Activated CD4-positive, alpha-beta T cell treated with anti-CD3 and anti-CD28 coated beads, Interleukin-2, Interleukin-4, amounts not matched to agents 100 ng/mL and 50 ng/mL, durations not matched to agents 16 hours and 8 hours (primary cell): ENCODE measurements at regions not wholly inside any gene's neighbourhood (a gene's known extent, or its start where the extent isn't known, plus 50 kb on each side); places are given as distances from the start of the nearest gene placed in this dataset.
"Not testable (repeated sequence)": the region's sequence is repeated elsewhere in the genome, so short reads cannot be mapped to it uniquely, and the experiment has no call there.

Experiments
- DNase-seq: peaks from one replicate; pipeline ENCODE4 v3.0.0-alpha.2; 2020; ENCODE audit warnings: low spot score

GRCh38 chr15:100767001-100767825 lies 112.4 kb upstream of the ALDH1A3 start:
- no peak for DNase-seq

GRCh38 chr15:100768501-100768931 lies 111.1 kb upstream of the ALDH1A3 start:
- DNase-seq, result no peak

DNA sequence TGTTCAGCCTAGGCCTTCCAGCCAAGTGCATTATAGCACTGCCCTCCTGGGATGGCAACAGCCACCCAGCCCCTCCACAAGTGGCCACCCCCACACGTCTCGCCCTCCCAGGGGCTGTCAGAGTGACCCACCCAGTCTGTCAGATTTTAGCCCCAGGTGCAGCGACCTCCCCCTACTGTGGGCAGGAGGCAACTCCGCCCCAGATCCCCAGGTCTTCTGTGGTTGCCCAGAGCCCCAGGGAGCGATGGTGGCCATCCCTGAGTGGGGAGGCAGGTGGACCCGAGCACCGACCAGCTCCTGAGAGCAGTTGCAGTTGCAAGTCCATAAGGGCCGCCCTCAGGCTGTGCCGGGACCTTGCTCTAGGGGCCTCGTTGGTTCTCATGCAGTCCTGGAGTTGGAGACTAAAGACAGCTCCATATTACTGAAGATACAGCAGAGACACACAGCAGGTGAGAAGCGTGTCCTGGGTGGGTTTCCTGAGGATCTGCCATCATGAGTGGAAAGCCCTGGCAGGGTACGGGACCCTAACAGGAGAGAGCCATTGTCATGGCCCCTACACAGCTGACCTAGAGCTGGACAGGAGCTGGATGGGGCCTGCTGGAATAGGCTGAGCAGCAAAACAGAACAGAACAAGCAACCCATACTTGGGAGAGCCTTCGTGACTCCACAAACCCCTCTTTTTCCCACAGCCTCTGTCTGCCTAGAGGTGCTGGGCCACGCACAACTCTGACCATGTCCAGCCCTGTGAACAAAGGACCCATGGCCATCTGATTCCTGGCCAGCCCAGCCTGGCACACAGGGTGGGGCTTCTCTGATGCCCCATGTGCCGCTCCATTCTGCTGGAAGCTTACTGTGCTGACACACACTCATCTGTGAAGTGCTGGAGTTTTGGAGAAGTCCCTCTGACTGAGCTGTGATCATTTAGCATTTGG lies 110.3 kb upstream of the ALDH1A3 start:
- no peak for DNase-seq

- DNase-seq, result no peak
These were observed 109.7 kb upstream of the ALDH1A3 start for GRCh38 chr15:100769975-100770340.

DNA sequence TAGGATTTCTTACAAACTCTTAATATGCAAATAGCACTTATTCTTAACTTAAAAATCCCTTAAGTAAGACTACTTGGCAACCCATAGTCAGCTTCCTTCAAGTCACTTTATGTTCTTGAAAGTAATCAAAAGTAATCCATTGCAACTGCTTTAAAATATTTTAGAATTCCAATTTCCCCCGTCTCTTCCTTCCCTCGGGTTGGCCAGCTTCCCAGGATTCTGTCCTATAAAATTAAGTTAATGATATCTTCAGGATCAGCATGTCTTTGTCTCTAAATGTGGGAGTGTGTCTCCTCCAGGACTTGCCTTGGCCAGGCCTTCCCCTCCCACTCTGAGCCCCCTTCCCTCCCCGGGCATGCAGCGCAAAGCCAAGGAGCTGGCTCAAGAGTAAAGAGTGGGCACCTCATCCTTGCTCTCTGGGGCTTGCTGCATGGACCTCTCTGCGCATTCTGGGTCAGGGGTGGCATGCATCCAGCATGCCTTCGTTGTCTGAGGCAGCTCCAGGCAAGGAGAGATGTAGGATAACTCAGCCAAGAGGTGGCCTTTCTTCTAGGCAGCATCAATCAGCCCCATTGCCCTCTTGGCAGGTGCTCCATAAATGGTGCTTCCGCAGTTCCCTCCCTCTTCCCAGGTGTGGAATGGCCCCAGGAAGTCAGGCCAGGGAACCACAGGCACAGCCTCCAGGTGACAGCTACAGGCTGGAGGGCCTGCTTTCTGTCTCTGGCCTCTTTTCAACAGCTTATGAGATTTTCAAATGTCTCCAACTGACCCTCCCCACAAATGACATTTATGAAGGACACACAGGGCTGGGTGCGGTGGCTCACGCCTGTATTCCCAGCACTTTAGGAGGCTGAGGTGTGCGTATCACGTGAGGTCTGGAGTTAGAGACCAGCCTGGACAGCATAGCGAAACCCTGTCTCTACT lies 108.7 kb upstream of the ALDH1A3 start:
- no peak for DNase-seq

- DNase-seq, result no peak
These were observed 107.9 kb upstream of the ALDH1A3 start for GRCh38 chr15:100771746-100772145.

- no peak for DNase-seq
These were observed 107.2 kb upstream of the ALDH1A3 start for GRCh38 chr15:100772478-100772877.

GRCh38 chr15:100772892-100773520 lies 106.6 kb upstream of the ALDH1A3 start:
- no peak for DNase-seq

DNA sequence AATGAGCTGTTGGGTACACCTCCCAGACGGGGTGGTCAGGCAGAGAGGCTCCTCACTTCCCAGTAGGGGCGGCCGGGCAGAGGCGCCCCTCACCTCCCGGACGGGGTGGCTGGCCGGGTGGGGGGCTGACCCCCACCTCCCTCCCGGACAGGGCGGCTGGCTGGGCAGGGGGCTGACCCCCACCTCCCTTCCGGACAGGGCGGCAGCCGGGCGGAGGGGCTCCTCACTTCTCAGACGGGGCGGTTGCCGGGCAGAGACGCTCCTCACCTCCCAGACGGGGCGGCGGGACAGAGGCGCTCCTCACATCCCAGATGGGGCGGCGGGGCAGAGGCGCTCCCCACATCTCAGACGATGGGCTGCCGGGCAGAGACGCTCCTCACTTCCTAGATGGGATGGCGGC lies 105.6 kb upstream of the ALDH1A3 start:
- DNase-seq, result not testable (repeated sequence)

- DNase-seq, result no peak
These were observed 103.9 kb upstream of the ALDH1A3 start for GRCh38 chr15:100775581-100776185.

- no peak for DNase-seq
These were observed 101.8 kb upstream of the ALDH1A3 start for GRCh38 chr15:100777821-100778220.

- no peak for DNase-seq
These were observed 100.8 kb upstream of the ALDH1A3 start for GRCh38 chr15:100778831-100779288.

- no peak for DNase-seq
These were observed 100.1 kb upstream of the ALDH1A3 start for GRCh38 chr15:100779331-100780207.

DNA sequence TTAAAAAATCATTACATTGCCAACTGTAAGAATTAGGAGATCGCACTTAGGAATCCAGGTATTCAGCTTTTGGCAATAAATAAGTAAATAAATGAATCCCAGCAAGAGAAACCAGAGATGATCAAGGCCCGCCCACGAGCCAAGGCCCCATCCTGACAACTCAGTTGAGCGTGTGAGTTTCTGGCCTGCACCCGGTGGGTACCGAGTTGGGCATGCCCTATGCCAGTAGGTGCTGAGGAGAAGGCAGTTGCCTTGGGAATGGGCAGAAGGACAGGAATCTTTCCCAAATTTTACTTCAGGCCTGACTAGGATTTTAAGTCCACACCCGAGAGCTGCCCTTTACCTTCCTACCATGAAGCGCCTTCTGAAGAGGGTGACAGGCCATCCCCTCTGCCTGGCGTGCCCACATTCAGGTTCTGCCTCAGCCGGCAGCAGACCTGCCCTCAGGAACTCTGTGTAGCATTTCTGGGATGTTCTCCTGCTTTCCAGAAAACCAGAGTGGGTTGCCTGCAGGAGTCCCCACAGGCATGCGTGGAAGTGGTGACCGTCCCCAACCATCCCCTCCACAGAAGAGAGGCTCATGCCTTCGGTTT lies 99.3 kb upstream of the ALDH1A3 start:
- no peak for DNase-seq

- DNase-seq, result no peak
These were observed 98.3 kb upstream of the ALDH1A3 start for GRCh38 chr15:100781061-100781960.

DNA sequence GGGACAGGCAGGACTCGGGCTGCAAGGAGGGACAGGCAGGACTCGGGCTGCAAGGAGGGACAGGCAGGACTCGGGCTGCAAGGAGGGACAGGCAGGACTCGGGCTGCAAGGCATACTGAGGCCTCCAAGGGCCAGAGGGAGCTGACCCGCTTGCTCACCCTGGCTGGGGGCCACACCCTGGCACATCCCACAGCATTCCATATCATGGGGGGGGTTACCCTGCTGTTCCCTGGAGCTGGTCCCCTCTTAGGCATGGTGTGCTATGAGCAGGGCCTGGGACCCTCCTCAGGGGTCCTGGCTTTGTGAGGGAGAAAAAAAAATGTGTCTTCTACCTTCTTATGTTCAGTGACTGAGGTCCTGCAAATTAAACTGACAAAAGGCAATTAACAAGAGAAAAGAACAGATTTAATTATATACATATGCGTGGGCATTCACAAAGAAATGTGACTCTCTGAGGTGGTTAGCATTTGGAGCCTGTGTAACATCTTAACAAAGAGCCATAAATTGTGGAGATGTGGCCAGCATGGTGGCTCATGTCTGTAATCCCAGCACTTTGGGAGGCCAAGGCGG lies 97.6 kb upstream of the ALDH1A3 start:
- no peak for DNase-seq

GRCh38 chr15:100783291-100783690 lies 96.3 kb upstream of the ALDH1A3 start:
- no peak for DNase-seq
